LHCN-M2 (cell line): ENCODE measurements at regions not wholly inside any gene's neighbourhood (a gene's known extent, or its start where the extent isn't known, plus 50 kb on each side); places are given as distances from the start of the nearest gene placed in this dataset.

Experiments
- DNase-seq: peaks from one replicate; pipeline ENCODE4 v3.0.0-alpha.2; 2012; ENCODE audit warnings: low read depth

- peak; percentile 7 for DNase-seq
These were observed 110.2 kb upstream of the FOXQ1 start for GRCh38 chr6:1201547-1202200.

- DNase-seq, result peak; percentile 66
These were observed 111.3 kb upstream of the FOXQ1 start for GRCh38 chr6:1200409-1201101.

GRCh38 chr6:1200081-1200408, 111.9 kb upstream of the FOXQ1 start:
- no peak for DNase-seq

- no peak for DNase-seq
These were observed 114.6 kb upstream of the FOXQ1 start for GRCh38 chr6:1197309-1197708.

- no peak for DNase-seq
These were observed 120.7 kb upstream of the FOXQ1 start for GRCh38 chr6:1191141-1191630.

GRCh38 chr6:1190366-1190765, 121.5 kb upstream of the FOXQ1 start:
- DNase-seq, result peak; percentile 77

GRCh38 chr6:1188199-1188598, 123.7 kb upstream of the FOXQ1 start:
- DNase-seq, result no peak

GRCh38 chr6:1187293-1188131, 124.4 kb upstream of the FOXQ1 start:
- DNase-seq, result no peak

- no peak for DNase-seq
These were observed 127.6 kb upstream of the FOXQ1 start for GRCh38 chr6:1184318-1184717.

GRCh38 chr6:1182722-1183521, 129.0 kb upstream of the FOXQ1 start:
- no peak for DNase-seq

GRCh38 chr6:1181939-1182605, 129.8 kb upstream of the FOXQ1 start:
- DNase-seq, result no peak

GRCh38 chr6:1179571-1180459, 132.1 kb upstream of the FOXQ1 start:
- no peak for DNase-seq

GRCh38 chr6:1178590-1178989, 133.3 kb upstream of the FOXQ1 start:
- DNase-seq, result no peak

GRCh38 chr6:1176567-1176966, 135.3 kb upstream of the FOXQ1 start:
- no peak for DNase-seq

GRCh38 chr6:1175877-1176276, 136.0 kb upstream of the FOXQ1 start:
- DNase-seq, result no peak

- no peak for DNase-seq
These were observed 141.1 kb upstream of the FOXQ1 start for GRCh38 chr6:1170794-1171193.

- no peak for DNase-seq
These were observed 147.3 kb upstream of the FOXQ1 start for GRCh38 chr6:1164600-1164999.

- no peak for DNase-seq
These were observed 148.4 kb upstream of the FOXQ1 start for GRCh38 chr6:1163501-1163900.

GRCh38 chr6:1162367-1163275, 149.3 kb upstream of the FOXQ1 start:
- DNase-seq, result peak; percentile 2
